ENCODE measurements at regions not wholly inside any gene's neighbourhood (a gene's known extent, or its start where the extent isn't known, plus 50 kb on each side); places are given as distances from the start of the nearest gene placed in this dataset.

- no peak for DNase-seq (ENCODE audit: low read depth)
Observed at GRCh38 chr5:5066276-5067186, 73.6 kb upstream of the ADAMTS16 start.

- DNase-seq (ENCODE audit: low read depth) = no peak
Observed at GRCh38 chr5:5069851-5070250, 70.3 kb upstream of the ADAMTS16 start.

GRCh38 chr5:5071554-5071953 lies 68.6 kb upstream of the ADAMTS16 start:
- DNase-seq (ENCODE audit: low read depth) = no peak

GRCh38 chr5:5077236-5077635 lies 62.9 kb upstream of the ADAMTS16 start:
- no peak for DNase-seq (ENCODE audit: low read depth)

GRCh38 chr5:5078009-5078897 lies 61.9 kb upstream of the ADAMTS16 start:
- no peak for DNase-seq (ENCODE audit: low read depth)

- no peak for DNase-seq (ENCODE audit: low read depth)
Observed at GRCh38 chr5:5079876-5080275, 60.3 kb upstream of the ADAMTS16 start.

GRCh38 chr5:5080790-5081189 lies 59.3 kb upstream of the ADAMTS16 start:
- no peak for DNase-seq (ENCODE audit: low read depth)

GRCh38 chr5:5085381-5085780 lies 54.7 kb upstream of the ADAMTS16 start:
- no peak for DNase-seq (ENCODE audit: low read depth)

GRCh38 chr5:5089895-5090649 lies 50.1 kb upstream of the ADAMTS16 start:
- no peak for DNase-seq (ENCODE audit: low read depth)

Data from activated T-cell treated with anti-CD3 and anti-CD28 coated beads for 48 hours (primary cell).